Thymus (tissue), 11 donors: ENCODE measurements at regions not wholly inside any gene's neighbourhood (a gene's known extent, or its start where the extent isn't known, plus 50 kb on each side); places are given as distances from the start of the nearest gene placed in this dataset.

ENCODE experiments used
- DNase-seq, 9 donors: peaks; one replicate each; pipeline ENCODE4 v3.0.0-alpha.2; 2013; ENCODE audit warnings: low spot score in 9 of 9, low read depth in 6 of 9, missing footprints in 1 of 9
- H3K27ac ChIP-seq, 2 donors: one replicate each; pipeline ENCODE4 v1.5.1; 2013; ENCODE audit warnings: control low read depth in 1 of 2, low read depth in 1 of 2, low read length in 1 of 2, mild to moderate bottlenecking in 1 of 2, moderate library complexity in 1 of 2
- H3K27me3 ChIP-seq, 2 donors: one replicate each; pipeline ENCODE4 v1.5.1; 2013; ENCODE audit warnings: low read length in 1 of 2; ENCODE audit not compliant: control insufficient read depth in 2 of 2, insufficient read depth in 1 of 2
- H3K36me3 ChIP-seq, 2 donors: one replicate each; pipeline ENCODE4 v1.5.1; 2013; ENCODE audit warnings: low read length in 1 of 2, mild to moderate bottlenecking in 1 of 2, moderate library complexity in 1 of 2; ENCODE audit not compliant: control insufficient read depth in 2 of 2, insufficient read depth in 2 of 2
- H3K4me1 ChIP-seq, 2 donors: one replicate each; pipeline ENCODE4 v1.5.1; 2013; ENCODE audit warnings: low read length in 2 of 2; ENCODE audit not compliant: control insufficient read depth in 2 of 2, insufficient read depth in 2 of 2
- H3K4me3 ChIP-seq, 2 donors: one replicate each; pipeline ENCODE4 v1.5.1; 2013; ENCODE audit warnings: low read length in 2 of 2, control low read depth in 1 of 2, mild to moderate bottlenecking in 1 of 2
- H3K9me3 ChIP-seq, 2 donors: one replicate each; pipeline ENCODE4 v1.5.1; 2013; ENCODE audit warnings: low read length in 1 of 2, mild to moderate bottlenecking in 1 of 2; ENCODE audit not compliant: control insufficient read depth in 2 of 2, insufficient read depth in 1 of 2
- WGBS: extraction: QIAGEN DNeasy Blood & Tissue Kit; methylation state at CpG from one replicate; pipeline ENCODE4 v1.1.7; 2013; 5-methylcytosine and 5-hydroxymethylcytosine counted together
- donor health status: healthy.

- no peak for DNase-seq
- no peak overlapping the region for H3K27ac ChIP-seq
- H3K4me1 ChIP-seq, result no peaks in the 10 kb centered on the region
- 100% methylated on average over 1 of the region's 1 CpG for WGBS
- H3K27me3 ChIP-seq, result no peaks in the 10 kb centered on the region
- no peaks in the 10 kb centered on the region for H3K36me3 ChIP-seq
- H3K9me3 ChIP-seq, result peaks cover 0 to 5% of the 10 kb centered on the region in 2 donors
- no peak overlapping the region for H3K4me3 ChIP-seq
Measured at GRCh38 chr7:16106300-16106699, 315.0 kb downstream of the CRPPA start.

- no peaks in the 10 kb centered on the region for H3K9me3 ChIP-seq
- H3K27ac ChIP-seq, result no peak overlapping the region
- H3K4me3 ChIP-seq, result no peak overlapping the region
- no peak for DNase-seq
- WGBS, result 98% methylated on average over 2 of the region's 2 CpGs
- H3K27me3 ChIP-seq, result no peaks in the 10 kb centered on the region
- H3K36me3 ChIP-seq, result no peaks in the 10 kb centered on the region
- H3K4me1 ChIP-seq, result no peaks in the 10 kb centered on the region
Measured at GRCh38 chr7:16099302-16099849, 322.0 kb downstream of the CRPPA start.

GRCh38 chr7:16098585-16099179, 322.7 kb downstream of the CRPPA start:
- DNase-seq, result no peak
- no peaks in the 10 kb centered on the region for H3K36me3 ChIP-seq
- H3K9me3 ChIP-seq, result no peaks in the 10 kb centered on the region
- no peaks in the 10 kb centered on the region for H3K4me1 ChIP-seq
- H3K4me3 ChIP-seq, result no peak overlapping the region
- no peaks in the 10 kb centered on the region for H3K27me3 ChIP-seq
- WGBS, result 90% methylated on average over 5 of the region's 5 CpGs
- no peak overlapping the region for H3K27ac ChIP-seq

GRCh38 chr7:16098058-16098457, 323.3 kb downstream of the CRPPA start:
- Histone ChIP-seq H3K9me3 (no peaks in the 10 kb centered on the region), H3K27me3 (no peaks in the 10 kb centered on the region)
- DNase-seq, result no peak

GRCh38 chr7:16095171-16095950, 326.0 kb downstream of the CRPPA start:
- H3K27me3 ChIP-seq, result no peaks in the 10 kb centered on the region
- H3K27ac ChIP-seq, result no peak overlapping the region
- H3K4me3 ChIP-seq, result no peak overlapping the region
- WGBS, result 87% methylated on average over 3 of the region's 3 CpGs
- H3K36me3 ChIP-seq, result no peaks in the 10 kb centered on the region
- no peaks in the 10 kb centered on the region for H3K4me1 ChIP-seq
- no peak for DNase-seq
- H3K9me3 ChIP-seq, result no peaks in the 10 kb centered on the region

More at GRCh38 chr7:16098058-16098457, 323.3 kb downstream of the CRPPA start:
- H3K27ac ChIP-seq, result no peak overlapping the region
- no peak overlapping the region for H3K4me3 ChIP-seq
- H3K4me1 ChIP-seq, result no peaks in the 10 kb centered on the region
- no peaks in the 10 kb centered on the region for H3K36me3 ChIP-seq

GRCh38 chr7:16094651-16095050, 326.7 kb downstream of the CRPPA start:
- Histone ChIP-seq H3K4me1 (no peaks in the 10 kb centered on the region), H3K27me3 (no peaks in the 10 kb centered on the region), H3K36me3 (no peaks in the 10 kb centered on the region), H3K4me3 (no peak overlapping the region), H3K9me3 (no peaks in the 10 kb centered on the region), H3K27ac (no peak overlapping the region)
- DNase-seq, result no peak
- WGBS, result 76% methylated on average over 2 of the region's 2 CpGs

- H3K9me3 ChIP-seq, result no peaks in the 10 kb centered on the region
- H3K27me3 ChIP-seq, result no peaks in the 10 kb centered on the region
- no peak overlapping the region for H3K27ac ChIP-seq
- no peaks in the 10 kb centered on the region for H3K4me1 ChIP-seq
- H3K36me3 ChIP-seq, result no peaks in the 10 kb centered on the region
- DNase-seq, result no peak
- H3K4me3 ChIP-seq, result no peak overlapping the region
- 91% methylated on average over 2 of the region's 2 CpGs for WGBS
Measured at GRCh38 chr7:16092711-16093110, 328.6 kb downstream of the CRPPA start.

GRCh38 chr7:16091701-16092310, 329.5 kb downstream of the CRPPA start:
- H3K36me3 ChIP-seq, result no peaks in the 10 kb centered on the region
- H3K27me3 ChIP-seq, result no peaks in the 10 kb centered on the region
- no peak overlapping the region for H3K4me3 ChIP-seq
- DNase-seq, result no peak
- no peak overlapping the region for H3K27ac ChIP-seq
- WGBS, result 79% methylated on average over 5 of the region's 5 CpGs
- no peaks in the 10 kb centered on the region for H3K4me1 ChIP-seq
- H3K9me3 ChIP-seq, result no peaks in the 10 kb centered on the region

GRCh38 chr7:16089801-16090200, 331.5 kb downstream of the CRPPA start:
- no peak overlapping the region for H3K27ac ChIP-seq
- H3K4me1 ChIP-seq, result no peaks in the 10 kb centered on the region
- DNase-seq, result no peak
- H3K27me3 ChIP-seq, result no peaks in the 10 kb centered on the region
- H3K4me3 ChIP-seq, result no peak overlapping the region
- no peaks in the 10 kb centered on the region for H3K9me3 ChIP-seq
- H3K36me3 ChIP-seq, result no peaks in the 10 kb centered on the region
- 50% methylated on average over 3 of the region's 3 CpGs for WGBS
